Anterior cingulate cortex (tissue), 58 donors: ENCODE measurements at regions not wholly inside any gene's neighbourhood (a gene's known extent, or its start where the extent isn't known, plus 50 kb on each side); places are given as distances from the start of the nearest gene placed in this dataset.

Experiments used
- DNase-seq, 58 donors: peaks; one replicate each; lab custom pipeline; 2025; lab: John Stamatoyannopoulos, UW

DNA sequence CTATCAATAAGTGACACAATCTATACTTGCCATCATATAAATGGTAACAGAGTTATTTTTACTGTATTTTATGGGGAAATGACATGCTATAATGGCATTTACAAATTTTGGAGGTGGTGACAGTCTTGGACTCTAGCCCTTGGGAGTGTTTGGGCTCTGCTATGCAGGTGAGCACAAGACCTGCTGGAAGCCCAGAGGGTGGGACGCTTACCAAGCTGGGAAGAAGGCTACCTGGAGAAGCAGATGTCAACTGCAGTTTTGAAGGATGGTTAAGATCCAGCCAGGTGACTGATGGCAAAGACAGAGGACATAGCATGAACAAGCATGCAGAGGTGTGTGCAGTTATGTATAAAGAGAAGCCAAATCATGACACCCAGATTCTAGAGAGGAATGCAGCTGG is 346.9 kb downstream of the MYCN start:
- no peak for DNase-seq

DNA sequence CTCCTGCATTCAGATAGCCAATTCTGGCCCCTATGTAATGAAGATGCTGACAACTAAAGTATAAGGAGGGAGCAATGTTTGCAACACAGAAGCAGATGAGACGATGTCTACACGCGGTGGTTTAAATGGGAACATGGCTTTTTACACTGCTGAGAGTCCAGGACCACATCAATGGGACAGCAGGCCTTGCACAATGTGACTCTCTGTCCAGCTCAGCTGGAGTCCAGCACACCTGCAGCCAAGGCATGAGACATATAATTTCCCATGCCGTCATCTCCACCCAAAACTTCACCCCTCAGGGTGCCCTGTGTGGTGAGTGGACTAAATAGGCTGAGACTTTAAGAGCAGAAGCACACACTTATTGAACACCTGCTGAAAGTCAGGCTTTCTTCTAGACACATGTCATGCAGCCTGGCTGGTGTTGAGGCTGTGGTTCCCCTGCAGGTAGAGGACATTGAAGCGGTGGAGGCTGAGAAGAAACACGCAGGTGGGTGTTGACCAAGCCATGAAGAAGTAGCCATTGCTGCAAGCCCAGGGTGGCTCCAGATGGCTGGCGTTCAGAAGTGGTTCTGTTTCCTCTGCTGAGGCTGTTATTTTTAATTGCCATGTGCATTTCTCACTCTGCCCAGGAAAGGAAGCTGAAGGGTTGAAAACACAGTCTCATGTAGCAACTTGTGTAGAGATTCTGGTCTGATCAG is 345.6 kb downstream of the MYCN start:
- DNase-seq = peak in 2 of 58 donors; percentile 2 to 3

DNA sequence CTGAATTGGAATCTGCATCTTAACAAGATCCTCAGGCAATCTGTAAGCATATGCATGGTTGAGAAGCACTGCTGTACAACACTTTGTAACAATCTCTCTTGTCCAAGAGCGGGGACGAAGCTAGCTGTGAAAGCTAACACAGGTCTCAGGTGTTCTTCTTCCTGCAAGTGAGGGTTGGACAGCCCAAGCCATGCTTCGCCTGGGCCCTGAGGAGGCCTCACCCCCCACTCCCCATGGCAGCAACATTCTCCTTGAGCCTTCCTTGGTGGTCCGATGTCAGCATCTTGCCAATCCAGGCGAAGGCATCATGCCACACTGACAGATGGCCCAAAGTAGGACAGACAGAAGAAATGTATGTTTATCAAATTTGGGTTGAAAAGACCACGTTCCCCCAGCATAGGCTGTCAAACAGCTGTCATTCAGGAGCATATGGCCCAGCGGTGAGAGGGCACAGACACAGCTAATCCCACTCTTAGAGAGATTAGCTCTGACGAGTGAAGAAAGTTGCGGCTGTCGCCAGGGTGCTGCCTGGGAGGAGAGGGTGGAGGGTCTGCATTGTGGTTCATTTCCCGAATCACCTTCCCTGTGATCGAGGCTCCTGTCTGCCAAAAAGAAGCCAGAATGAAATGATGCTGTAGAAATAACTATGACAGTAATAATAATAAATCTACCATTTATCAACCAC is 344.7 kb downstream of the MYCN start:
- DNase-seq = no peak

DNA sequence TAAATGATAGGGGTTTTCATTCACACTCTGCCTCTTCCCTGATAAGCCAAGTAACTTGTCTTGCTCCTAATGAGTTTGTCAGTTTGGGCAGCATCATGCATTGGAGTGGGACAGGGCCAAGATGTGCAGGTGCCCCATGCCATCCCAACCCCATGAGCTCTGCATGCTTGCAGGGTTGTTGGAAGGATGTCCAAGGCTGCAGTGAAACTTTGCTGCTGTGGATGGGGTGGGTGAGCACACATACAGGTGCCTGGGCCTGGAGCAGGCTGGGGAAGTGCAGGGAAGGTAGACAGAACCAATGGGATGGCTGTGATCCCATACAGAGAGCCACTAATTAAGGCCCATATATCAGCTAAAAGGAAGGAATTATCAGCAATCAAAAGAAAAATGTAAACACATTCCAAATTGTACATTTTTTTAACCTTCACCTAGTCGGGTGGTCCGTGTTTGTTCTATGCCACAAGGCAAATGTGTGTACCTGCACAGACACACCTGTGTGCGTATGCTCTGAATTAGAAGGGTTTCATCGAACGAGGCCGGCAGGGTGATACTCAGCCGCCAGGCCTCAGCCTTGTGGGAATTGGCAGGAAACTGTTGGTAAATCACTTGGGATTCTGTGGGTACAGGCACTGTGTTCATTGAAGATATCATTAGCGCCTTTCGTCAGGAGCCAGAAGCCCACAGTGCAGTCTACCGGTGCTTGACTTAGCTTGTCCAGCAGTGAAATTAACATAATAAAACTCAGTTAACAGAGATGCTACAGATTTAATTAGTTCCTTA is 342.9 kb downstream of the MYCN start:
- no peak for DNase-seq

DNA sequence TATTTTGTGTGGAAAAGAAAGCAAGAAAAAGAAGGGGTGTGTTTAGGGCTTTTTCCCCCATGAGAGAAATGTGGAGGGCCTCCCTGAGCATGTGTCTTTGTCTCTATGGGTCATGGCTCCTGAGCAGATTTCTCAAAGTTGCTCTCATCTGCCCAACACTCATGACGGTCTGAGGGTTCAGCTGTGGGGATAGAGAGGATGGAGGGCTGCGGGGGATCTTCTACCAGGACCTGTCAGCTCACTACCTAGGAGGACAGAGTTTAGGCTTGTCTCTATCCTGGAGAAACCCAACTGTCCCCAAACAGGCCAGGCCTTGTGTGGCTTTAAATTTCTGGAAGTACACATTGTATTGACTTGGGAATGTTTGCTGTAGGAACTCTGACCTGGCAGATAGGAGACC is 342.2 kb downstream of the MYCN start:
- no peak for DNase-seq

DNA sequence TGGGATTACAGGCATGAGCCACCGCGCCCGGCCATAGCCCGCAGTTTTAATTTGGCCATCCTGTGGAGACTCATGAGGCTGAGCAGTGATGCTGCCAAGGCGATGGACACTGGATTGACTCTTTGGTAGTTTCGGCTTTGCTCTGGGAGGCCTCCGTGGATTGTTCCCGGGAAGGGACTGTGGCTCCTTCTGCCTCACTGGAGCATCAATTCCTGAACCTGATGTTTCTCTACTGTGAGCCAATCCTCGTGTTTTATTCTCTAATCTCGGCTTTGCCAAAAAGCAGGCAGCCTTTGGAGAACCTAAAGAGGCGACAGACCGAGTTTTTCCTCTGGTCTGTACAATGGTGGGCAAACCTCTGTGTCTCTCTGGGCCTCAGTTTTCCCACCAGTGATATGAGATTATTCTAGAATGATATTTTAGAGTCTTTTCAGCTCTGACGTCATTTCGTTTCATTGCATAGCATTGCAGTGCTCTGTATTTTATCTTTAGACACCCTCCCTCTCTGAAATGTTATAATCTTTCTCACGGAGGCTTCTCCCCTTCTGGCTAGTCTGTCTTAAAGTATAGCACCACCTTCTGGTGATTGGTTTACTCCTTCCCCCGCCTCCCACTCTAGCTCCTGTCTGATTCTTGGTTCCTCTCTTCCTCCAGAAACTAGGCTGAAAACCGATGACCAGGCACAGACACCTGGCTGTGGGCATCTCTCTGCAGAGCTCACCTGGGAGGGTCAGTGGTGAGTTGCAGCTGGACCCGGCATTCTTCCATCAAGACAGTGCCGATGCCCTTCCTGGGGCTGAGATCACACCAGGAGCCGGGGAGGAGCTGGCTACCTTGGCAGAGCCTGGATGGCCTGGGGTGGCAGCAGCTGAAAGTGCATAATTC is 341.3 kb downstream of the MYCN start:
- DNase-seq = peak in 25 of 58 donors; percentile 3 to 54 (median 17)

DNA sequence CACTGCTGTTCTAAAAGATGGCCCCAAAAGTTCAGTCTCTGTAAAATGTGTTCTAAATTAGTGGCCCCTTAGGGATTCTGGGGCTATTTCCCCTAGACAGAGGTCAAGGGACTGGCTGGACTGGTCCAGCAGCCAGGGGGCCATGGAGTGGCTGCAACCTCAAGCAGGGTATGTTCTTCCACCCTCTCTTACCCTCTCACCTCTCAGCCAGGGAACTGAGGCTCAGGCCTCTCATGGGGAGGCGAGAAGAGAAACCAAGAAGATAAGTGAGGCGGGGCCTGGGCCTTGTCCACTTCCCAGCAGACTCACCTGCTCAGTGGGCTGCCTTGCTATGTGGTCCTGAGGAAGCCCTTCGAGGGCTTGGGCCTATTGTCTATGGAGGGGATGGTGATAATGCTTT is 339.7 kb downstream of the MYCN start:
- DNase-seq = no peak

DNA sequence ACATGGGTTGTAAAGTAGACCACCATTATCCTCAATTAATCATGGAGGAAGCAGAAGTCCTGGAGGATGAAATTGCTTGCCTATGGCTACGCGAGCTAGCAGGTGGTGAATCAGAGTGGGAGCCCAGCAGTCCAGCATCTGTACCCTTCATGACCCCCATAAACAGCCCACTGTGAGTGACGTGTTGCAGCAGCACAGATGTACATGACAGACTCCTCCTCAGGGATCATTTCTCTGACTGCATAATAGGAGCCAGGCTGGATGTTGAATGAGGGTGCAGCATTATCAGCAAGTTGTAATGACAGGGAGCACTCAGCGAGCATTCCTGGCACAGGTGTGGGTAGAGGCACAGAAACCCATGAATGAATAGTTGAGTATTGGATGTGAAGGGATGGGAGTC is 339.3 kb downstream of the MYCN start:
- no peak for DNase-seq

DNA sequence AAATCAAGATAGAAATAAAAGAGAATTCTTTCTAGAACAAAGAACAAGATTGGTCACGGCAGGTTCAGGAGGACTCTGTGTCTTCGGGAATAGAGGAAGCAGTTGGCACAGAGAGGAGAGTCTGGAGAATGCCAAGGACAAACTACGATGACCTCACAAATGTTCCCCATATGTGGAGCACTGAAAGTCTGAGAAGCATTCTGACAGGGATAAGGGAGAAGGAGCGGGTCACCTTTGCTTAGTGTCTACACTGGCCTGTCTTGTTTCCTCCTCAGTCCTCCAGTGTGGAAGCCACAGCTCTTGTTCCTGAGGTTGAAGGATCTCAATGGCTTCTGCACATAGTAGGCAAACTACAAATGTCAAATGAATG is 338.8 kb downstream of the MYCN start:
- no peak for DNase-seq

DNA sequence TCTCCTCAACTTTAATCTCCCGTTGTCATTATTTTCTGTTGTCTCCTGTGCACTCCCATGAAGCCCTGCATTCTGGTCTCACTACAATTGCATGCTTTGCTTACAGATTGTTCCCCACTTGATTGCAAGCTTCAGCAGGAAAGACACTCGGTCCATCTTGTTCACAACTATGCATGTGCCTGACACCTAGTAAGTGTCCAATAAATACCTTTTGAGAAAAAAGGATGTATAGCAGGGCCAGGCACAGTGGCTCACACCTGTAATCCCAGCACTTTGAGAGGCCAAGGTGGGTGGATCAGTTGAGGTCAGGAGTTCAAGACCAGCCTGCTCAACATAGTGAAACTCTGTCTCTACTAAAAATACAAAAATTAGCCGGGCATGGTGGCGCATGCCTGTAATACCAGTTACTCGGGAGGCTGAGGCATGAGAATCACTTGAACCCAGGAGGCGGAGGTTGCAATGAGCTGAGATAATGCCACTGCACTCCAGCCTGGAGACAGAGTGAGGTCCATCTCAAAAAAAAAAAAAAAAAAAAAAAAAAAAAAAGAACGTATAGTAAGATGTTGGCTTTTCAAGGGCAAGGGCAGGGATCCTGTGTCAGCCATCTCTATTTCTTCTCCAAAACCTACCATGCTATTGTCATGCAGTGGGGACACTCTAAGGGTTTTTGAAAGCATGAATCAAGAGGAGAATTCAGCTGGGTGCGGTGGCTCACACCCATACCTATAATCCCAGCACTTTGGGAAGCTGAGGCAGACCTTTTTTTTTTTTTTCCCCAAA is 338.3 kb downstream of the MYCN start:
- no peak for DNase-seq

DNA sequence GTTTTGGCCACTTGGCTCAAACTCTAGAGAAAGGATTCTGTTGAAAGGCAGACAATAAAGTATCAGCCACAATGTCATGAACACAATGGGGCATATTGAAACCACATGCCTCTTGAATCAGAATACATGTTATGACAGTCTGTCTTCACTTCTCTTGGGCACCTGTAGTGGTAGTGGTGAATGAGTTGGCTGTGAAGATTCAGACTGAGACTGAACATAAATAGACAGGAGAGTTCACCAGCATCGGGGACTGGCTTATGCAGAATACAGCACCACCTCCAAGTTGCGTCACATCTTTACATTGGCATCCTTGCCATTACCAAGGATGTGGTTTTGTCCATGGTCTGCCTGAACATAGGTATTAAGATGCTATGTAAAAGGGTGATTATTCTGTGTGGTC is 336.8 kb downstream of the MYCN start:
- no peak for DNase-seq

DNA sequence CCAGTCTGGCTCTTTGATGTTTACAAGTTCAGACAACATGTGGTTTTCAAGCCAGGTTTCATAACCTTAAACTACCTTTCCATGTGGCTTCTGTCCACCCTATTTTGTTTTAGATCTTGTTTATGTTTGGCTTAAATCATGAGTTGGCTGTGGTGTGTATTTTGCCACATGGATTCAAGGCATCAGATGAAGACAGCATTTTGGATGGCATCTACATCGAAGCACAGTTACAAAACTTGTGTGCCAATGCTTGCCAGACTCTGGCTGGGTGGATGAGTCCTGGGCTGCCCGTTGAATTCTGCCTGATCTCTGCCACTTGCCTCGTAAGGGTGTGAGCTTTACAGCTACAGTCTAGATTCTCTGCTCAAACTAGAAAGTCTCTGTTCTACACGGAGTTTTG is 335.3 kb downstream of the MYCN start:
- no peak for DNase-seq

DNA sequence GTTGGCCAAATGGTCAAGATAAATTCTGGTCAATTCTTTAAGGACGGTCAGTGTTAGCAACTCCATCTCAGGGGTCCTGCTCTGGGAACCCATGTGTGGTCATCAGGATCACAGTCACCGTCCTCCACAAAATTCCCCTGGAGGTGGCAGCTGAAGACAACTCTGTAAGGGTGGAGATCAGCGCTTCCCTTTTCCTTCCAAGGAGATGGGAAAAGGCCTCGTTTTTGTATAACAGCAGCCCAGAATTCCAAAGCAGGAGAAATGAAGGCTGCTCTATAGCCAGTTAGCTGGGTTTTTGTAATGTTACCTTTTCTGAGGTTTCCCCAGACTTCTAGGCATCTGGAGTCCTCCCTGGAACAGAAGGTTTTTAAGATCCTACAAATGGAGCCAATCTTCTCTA is 334.8 kb downstream of the MYCN start:
- DNase-seq = no peak

DNA sequence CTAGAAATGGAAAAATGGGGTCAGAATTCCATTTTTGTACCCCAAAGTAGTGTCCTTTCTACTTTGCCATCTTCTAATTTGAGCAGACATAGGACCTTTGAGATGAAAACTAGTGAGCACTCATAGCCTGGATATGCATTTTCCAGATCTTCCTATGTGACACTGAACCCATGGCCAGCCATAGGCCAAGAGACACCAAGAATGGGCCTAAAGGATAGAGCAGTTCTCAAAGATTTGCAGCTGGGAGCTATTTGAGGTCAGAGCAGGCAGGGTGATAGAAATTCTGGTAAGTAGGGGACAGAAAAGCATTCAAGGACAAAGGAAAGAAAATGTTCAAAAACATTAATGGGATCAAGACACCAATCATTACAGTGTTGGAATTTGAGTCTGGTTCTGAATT is 332.8 kb downstream of the MYCN start:
- no peak for DNase-seq

DNA sequence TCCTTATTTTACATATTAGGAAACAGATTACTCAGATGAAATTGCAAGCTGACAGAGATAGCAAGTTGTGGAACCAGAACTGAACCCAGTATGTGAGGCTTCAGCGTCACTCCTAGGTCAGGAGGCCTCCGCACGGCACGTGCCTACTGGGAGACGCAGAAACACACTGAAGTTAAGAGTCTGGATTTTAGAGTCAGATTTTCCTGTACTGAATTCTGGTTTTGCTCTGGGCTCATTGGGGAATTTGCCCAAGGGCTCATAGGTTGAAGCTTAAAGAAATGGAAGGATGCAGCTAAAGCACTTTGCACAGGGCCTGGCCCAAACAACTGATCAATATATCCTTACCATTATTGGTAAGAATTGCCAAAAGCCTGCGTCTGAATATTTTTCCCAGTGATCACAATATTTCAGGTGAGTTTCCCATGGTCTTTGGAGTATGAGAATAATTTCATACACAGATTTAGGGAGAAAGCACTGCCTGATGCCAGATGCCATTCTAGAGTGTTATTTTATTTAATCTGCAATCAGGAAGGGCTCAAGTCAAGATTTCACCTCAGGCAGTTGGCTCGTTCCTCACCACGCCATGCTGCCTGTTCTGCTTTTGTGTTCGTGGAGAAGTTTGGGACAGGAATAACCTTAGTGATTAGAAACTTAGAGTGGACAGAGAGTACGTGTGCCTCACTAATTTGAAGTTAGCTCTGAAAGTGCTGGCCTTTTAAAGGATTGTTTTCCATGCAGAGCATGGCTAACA is 331.9 kb downstream of the MYCN start:
- DNase-seq = no peak

DNA sequence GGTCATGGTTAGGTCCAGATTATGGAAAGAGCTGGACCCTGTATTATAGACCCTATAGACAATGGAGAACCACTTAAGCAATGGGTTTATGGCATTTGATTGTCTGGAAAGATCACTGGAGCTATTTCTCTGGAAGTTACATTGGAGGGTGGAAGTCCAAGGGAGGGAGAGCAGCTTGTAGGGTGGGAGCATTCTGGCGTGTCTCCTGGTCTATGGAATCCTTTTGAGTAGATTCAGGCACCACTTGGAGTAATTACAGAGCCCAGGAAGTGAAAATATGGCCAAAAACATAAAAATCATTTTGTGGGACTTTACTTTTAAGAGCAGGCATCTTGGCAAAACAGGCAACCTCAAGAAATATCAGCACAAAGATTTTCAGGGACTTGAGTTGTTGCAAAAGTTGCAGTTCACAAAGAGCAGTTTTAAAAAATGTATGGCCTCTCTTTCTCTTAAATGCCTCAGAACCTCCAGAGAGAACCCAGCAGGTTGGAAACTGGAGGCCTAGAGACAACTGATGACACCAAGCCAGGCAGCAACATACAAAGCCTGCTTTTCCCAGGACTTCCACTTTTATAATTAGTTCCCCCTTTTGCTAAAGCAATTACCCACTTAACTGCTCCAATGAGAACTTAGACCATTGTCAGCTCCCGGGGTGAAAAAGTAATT is 331.0 kb downstream of the MYCN start:
- DNase-seq = no peak

DNA sequence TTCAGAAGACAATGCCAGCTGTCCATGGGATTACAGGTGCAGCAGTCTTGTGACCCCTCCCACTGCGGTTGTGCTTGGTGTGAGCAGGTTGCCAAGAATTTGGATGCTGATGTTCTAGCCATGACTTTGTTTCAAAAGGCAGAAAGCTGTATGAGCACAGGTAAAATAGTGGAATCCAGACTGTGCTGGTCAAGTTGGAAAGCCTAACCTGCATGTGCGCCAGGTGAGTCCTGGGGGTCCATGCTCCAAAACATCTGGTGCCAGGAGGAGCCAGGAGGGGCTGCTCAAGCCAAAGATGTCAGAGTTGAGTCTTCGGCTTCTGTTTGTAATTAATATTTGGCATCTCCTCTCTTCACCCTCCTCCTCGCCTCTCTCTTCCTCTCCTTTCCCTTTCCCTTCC is 330.1 kb downstream of the MYCN start:
- DNase-seq = no peak

DNA sequence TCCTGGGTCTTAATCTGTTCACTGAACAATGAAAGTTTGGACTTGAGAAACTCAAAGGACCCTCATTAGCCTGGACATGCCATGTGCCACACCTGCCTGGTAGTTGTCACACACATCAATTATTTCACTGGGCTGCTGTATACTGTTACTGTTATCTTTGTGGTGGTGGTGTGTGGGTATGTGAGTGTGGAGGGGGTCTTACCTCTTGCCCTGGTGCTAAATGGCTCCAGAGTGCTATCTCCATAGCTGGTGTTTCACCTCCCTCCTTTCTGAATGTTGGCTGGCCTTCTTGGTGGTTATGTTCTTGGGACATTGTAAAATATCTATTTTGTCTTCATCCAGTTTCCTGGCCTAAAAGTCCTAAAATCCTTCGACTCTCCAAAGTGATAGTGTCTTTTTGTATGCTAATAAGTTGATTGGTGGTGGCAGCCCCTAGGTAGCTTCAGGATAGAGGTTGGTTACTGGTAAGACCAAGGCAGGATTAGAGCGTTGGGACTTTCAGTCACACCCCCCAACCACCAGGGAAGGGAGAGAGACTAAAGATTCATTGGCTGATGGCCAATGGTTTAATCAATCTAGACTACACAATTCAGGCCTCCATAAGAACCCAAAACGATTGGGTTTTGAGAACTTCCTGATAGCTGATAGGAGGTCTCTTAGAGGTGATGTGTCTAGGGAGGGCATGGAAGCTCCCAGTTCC is 328.1 kb downstream of the MYCN start:
- no peak for DNase-seq
